Skin epidermis (tissue), 12 donors: ENCODE measurements at regions not wholly inside any gene's neighbourhood (a gene's known extent, or its start where the extent isn't known, plus 50 kb on each side); places are given as distances from the start of the nearest gene placed in this dataset.
A peak's percentile ranks its signal among the peaks of the same experiment; 100 is the strongest.

Experiments
- H3K27ac ChIP-seq, 21 experiments: fragments of 200-600 bp; sonication (generic) in 11 of 21; one replicate each; pipeline ENCODE4 v1.5.0; 2020; ENCODE audit warnings: mild to moderate bottlenecking in 3 of 21, inconsistent platforms in 2 of 21, moderate library complexity in 2 of 21
- H3K4me3 ChIP-seq, 7 experiments: fragments of 200-600 bp; sonication (generic) in 2 of 7; one replicate each; pipeline ENCODE4 v1.5.0; 2020; ENCODE audit warnings: inconsistent platforms in 2 of 7, mild to moderate bottlenecking in 2 of 7, moderate library complexity in 1 of 7

- Histone ChIP-seq H3K27ac (no peak overlapping the region), H3K4me3 (no peak overlapping the region)
These were observed 113.4 kb upstream of the CCDC68 start for GRCh38 chr18:55072698-55073097.

- Histone ChIP-seq H3K27ac (no peak overlapping the region), H3K4me3 (no peak overlapping the region)
These were observed 112.9 kb upstream of the CCDC68 start for GRCh38 chr18:55072181-55072580.

- H3K4me3 ChIP-seq: no peak overlapping the region
- H3K27ac ChIP-seq: peak overlapping the region in 1 of 21 experiments; percentile 55
These were observed 110.2 kb upstream of the CCDC68 start for GRCh38 chr18:55069497-55069896.

- H3K4me3 ChIP-seq: no peak overlapping the region
These were observed 105.5 kb upstream of the CCDC68 start for GRCh38 chr18:55064760-55065159.

GRCh38 chr18:55064073-55064472 is 104.8 kb upstream of the CCDC68 start:
- no peak overlapping the region for H3K27ac ChIP-seq

More at GRCh38 chr18:55064760-55065159, 105.5 kb upstream of the CCDC68 start:
- H3K27ac ChIP-seq: no peak overlapping the region

GRCh38 chr18:55054021-55054990 is 95.0 kb upstream of the CCDC68 start:
- H3K4me3 ChIP-seq: no peak overlapping the region
- H3K27ac ChIP-seq: peak overlapping the region in 8 of 21 experiments; percentile 1 to 50 (median 16)

More at GRCh38 chr18:55064073-55064472, 104.8 kb upstream of the CCDC68 start:
- H3K4me3 ChIP-seq: no peak overlapping the region

- Histone ChIP-seq H3K27ac (no peak overlapping the region), H3K4me3 (no peak overlapping the region)
These were observed 89.6 kb upstream of the CCDC68 start for GRCh38 chr18:55048892-55049291.

GRCh38 chr18:55047546-55047945 is 88.3 kb upstream of the CCDC68 start:
- H3K27ac ChIP-seq: no peak overlapping the region
- H3K4me3 ChIP-seq: no peak overlapping the region

- H3K4me3 ChIP-seq: no peak overlapping the region
- no peak overlapping the region for H3K27ac ChIP-seq
These were observed 82.1 kb upstream of the CCDC68 start for GRCh38 chr18:55041366-55041765.

GRCh38 chr18:55038162-55038561 is 78.9 kb upstream of the CCDC68 start:
- no peak overlapping the region for H3K4me3 ChIP-seq
- no peak overlapping the region for H3K27ac ChIP-seq

- H3K4me3 ChIP-seq: no peak overlapping the region
- no peak overlapping the region for H3K27ac ChIP-seq
These were observed 75.5 kb upstream of the CCDC68 start for GRCh38 chr18:55034742-55035141.

- H3K27ac ChIP-seq: no peak overlapping the region
- no peak overlapping the region for H3K4me3 ChIP-seq
These were observed 72.7 kb upstream of the CCDC68 start for GRCh38 chr18:55031979-55032378.

GRCh38 chr18:55031576-55031975 is 72.3 kb upstream of the CCDC68 start:
- Histone ChIP-seq H3K27ac (no peak overlapping the region), H3K4me3 (no peak overlapping the region)

- Histone ChIP-seq H3K4me3 (no peak overlapping the region), H3K27ac (no peak overlapping the region)
These were observed 71.9 kb upstream of the CCDC68 start for GRCh38 chr18:55031164-55031563.

- Histone ChIP-seq H3K27ac (no peak overlapping the region), H3K4me3 (no peak overlapping the region)
These were observed 65.3 kb upstream of the CCDC68 start for GRCh38 chr18:55024564-55024963.

- no peak overlapping the region for H3K4me3 ChIP-seq
- H3K27ac ChIP-seq: no peak overlapping the region
These were observed 59.3 kb upstream of the CCDC68 start for GRCh38 chr18:55018602-55019001.

- Histone ChIP-seq H3K27ac (no peak overlapping the region), H3K4me3 (no peak overlapping the region)
These were observed 54.8 kb upstream of the CCDC68 start for GRCh38 chr18:55014095-55014494.

- H3K4me3 ChIP-seq: no peak overlapping the region
These were observed 54.4 kb upstream of the CCDC68 start for GRCh38 chr18:55013685-55014084.

GRCh38 chr18:55013086-55013485 is 53.8 kb upstream of the CCDC68 start:
- Histone ChIP-seq H3K27ac (peak overlapping the region in 4 of 21 experiments; percentile 17 to 59 (median 54)), H3K4me3 (no peak overlapping the region)

More at GRCh38 chr18:55013685-55014084, 54.4 kb upstream of the CCDC68 start:
- H3K27ac ChIP-seq: no peak overlapping the region

- H3K4me3 ChIP-seq: no peak overlapping the region
- peak overlapping the region in 3 of 21 experiments; percentile 51 to 59 (median 57) for H3K27ac ChIP-seq
These were observed 52.7 kb upstream of the CCDC68 start for GRCh38 chr18:55012008-55012407.
